HG02981 (cell line): ENCODE measurements at regions not wholly inside any gene's neighbourhood (a gene's known extent, or its start where the extent isn't known, plus 50 kb on each side); places are given as distances from the start of the nearest gene placed in this dataset.
"Not testable (repeated sequence)": the region's sequence is repeated elsewhere in the genome, so short reads cannot be mapped to it uniquely, and the experiment has no call there.

Experiments used
- ATAC-seq: cut with Tn5 transposase; IDR thresholded peaks from one replicate; pipeline ENCODE4 v1.9.1; 2021; ENCODE audit warnings: mild to moderate bottlenecking, moderate library complexity; ENCODE audit not compliant: unreplicated experiment

DNA sequence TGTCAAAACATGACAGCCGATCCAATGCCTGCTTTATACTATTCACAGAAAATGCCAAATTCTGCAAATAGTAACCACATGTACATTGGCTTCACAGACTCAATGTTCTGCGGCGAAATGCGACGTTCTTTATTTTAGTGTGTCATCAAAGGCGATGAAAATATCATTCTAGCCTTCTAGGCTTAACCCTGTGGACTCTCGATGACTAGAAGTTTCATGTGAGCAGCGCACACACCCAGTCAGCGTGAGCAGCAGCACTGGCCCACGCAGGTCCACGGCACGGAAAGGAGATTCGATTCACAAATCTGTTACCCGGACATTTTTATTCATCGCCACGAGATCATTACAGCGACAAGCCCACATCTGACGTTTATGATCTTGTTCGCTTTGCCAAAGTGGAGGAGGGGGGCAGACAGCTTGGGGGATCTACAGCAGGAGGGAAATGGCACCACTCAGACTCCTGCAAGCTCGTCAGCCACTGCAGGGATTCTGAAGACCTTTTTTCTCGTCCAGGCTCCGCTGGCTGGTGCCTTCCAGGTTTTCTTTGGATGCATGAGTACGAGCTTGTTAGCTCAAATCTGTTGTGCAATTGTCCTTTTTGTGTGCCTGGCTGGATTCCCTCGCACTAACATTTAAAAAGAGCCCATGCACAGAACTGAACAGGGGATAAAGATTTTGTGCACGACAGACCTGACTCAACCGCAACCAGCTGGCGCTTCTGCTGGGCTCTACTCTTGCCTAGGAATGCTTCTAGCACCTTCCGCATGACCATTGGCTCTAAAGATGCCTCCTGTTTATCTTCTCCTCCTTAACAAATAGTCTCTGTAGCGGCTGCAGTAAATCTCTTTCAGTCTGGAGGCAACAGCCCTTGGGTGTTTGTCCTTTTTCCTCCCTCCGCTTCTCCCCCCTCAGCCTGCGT is 938.4 kb downstream of the MCTP2 start:
- ATAC-seq: no peak

DNA sequence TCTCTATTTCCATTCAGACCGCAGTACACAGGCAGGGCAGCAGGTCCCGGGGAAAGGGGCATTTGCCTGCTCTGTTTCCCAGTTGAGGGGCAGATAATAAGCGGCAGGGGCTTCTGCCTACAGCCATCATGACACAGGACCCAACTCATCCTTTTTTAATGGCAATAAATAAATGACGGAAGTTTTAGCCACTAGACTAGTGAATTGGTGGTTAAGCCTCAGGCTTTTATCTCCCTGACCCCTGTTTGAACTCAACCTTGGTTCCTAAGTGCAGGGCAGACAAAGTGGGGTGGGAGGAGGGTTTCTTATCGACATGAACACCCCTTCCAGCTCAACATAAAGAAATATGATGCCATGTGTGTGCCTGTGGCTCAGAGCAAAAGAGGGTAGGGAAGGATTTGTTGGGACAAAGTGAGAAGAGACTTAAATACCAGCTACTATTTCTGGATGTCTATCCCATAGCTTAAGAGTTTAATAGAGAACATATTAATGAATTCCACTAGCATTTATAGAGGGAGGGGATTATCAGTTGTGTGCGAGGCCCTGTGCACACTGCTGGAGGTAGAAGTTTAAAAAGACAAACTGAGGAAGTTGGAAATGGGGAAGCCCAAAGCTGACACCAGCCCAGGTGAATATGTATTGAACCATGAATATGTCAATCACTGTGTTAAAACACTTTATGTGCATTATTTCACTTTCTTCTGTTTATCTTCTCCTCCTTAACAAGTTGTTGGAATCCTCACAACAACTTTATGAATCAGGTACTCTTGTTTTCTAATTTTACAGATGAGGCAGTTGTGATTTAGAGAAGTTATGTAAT is 939.4 kb downstream of the MCTP2 start:
- ATAC-seq: no peak

DNA sequence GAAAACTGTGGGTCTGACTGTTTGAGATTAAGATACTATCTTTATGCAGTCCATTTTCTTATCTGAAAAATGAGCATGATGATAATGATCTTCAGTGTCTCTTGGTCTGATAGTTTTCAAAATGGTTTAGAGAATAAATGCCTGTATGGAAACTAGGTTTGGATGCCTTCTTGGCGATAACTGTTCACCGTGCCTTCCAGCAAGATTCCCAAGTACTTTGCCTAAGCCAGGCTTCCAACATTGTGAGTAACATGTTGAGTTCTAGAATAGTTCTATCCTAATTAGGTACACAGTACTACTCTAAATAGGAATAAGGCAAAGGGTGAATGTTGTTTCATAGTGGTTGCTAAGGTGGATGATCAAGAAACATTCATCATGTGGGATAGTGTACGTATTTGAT is 940.2 kb downstream of the MCTP2 start:
- ATAC-seq: no peak

DNA sequence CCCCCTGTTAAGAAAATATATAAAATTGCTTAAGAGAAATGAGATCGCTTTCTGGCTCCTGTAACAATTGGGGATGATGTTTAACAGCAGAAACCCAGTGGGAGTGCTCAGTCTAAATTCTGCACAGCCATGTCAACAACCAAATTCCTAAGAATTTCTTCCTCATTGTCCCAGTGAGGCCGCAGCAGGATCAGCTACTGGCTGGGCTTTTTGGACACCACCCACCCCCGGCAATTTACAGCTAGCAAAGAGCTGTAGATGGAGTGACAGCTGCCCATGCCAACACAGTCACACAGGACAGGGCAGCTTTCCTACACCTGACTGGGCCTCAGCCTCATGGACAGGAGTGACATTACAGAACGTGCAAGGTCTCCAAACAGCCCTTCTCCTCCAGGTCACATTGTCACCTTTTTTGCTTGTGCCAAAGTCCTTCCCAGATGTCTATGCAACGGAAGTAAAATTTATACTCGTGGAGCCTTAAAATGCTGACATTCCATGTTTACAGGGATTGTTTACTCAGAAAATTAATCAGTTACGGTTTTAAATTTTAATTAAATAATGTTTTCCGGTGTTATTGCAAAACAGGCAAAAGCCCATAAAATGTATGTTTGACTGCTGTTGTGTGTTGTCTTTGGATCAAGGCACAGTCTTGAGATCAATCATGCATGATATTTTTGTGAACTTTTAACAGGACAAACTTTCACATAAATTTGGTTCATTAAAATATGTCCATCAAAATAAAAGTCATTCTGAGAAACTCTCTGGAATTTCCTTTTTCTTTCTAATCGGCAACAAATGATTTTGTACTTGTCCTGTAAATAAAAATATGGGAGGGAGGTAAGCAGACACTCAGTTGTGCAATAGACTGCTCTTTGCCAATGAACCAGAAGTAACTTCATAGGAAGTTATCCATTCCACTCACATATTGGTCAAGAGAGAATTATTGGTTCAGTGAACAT is 943.2 kb downstream of the MCTP2 start:
- no peak for ATAC-seq

DNA sequence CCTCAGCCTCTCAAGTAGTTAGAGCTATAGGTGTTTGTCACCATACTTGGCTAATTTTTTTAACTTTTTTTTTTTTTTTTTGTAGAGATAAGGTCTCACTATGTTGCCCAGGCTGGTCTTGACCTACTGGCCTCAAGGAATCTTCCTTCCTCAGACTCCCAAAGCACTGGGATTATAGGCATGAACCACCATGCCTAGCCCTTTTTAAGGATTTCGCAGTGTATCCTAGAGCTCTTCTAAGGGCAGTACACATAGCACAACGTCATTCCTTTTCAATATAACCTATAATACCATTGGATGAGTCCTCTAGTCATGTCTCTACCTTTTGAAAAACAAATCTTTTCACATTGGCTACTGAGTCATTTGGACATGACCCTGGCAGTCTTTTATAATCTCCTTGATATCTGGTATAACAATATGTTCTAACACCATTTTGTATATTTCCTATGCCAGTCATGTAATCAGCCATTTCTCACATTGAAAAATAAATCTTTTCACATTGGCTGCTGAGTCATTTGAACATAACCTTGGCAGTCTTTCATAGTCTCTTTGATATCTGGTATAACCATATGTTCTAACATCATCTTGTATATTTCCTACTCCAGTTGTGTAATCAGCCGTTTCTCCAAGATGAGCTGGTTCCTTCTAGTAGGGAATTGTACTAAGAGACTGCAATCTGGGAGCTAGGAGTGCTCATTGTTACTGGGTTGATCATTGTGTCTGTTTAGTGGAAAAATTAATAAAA is 944.7 kb downstream of the MCTP2 start:
- ATAC-seq: no peak

DNA sequence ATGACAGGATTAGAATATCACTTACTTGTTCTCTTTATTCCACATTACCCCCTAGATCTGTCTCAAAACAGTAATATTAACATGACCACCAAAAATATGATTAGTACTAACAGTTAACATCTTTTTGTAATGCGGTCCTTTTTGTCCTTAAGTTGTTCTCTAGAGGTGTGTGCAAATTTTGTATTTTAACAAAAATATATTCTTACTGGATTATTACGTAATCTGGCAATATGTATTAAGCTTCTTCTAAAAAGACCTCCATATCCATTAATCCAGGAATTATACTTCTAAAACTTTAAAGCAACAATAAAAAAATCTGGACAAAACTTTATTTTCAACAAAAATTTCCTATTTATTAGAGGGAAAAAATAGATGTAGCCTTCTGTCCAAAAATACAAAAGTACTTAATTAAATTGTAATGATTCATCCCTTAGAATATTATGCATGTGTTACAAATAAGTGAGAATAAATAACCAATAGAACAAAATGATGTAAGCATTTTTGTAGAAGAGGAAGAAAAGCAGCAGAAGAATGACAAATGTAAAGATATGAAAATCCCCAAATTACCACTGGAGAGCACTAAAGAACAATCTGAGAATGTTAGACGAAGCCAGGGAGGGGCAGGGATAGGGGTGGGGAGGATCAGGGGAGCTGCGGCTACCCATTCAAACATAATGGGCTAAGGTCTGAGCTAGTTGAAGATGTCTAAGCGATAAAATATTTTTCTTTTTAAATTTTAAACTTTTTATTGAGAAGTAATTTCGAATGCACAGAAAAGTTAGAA is 945.6 kb downstream of the MCTP2 start:
- no peak for ATAC-seq

DNA sequence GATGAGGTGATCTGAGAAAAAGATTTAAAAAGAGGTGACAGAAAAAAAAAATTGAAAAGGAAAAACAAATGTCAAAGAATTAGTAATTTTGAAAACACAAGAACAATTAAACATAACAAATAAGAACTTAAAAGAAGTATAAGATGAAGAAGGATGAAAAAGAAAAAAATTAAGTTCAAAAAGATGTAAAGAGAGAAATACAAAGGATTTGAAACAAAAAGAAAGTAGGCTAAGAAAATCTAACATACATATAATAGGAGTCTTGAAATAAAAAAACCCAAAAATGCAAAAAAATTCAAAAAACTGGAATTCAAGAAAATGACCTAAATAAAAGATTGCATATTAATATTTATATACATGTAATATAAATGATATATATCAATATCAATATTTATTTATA is 949.2 kb downstream of the MCTP2 start:
- no peak for ATAC-seq

DNA sequence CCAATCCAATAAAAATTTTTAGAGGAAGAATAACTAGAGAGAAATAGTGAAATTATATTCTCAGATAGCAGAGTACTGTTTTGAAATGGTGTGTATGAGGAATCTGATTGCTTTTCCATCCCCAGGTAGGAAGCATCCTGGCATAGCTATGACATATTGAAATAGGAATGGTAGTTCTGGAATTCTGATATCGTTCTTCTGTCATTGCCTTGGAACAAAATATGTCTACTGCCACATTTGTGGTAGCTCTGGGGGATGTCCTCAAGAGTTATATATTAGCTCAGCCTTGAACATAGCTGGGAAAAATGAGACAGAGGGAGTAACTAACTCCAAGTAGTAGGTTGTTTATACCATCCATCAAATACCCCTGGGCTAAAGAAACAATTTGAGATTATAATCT is 950.7 kb downstream of the MCTP2 start:
- no peak for ATAC-seq

DNA sequence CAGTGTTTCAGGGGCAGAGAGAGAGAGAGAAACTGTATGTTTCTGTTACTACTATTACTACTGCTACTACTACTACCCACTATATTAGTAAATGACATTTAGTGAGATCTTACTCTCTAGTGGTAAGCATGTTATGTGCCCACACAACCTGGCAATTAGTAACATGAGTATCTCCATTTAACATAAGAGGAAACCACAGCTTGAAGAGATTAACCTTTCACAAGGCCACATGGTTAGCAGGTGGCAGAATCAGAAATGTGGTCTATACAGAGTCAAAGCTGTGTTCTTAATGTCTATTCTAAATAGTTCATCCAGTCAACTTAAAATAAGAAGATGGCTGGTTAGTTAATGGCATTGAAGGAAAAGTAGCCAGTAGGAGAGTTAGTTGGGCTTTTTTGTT is 961.6 kb downstream of the MCTP2 start:
- ATAC-seq: no peak

DNA sequence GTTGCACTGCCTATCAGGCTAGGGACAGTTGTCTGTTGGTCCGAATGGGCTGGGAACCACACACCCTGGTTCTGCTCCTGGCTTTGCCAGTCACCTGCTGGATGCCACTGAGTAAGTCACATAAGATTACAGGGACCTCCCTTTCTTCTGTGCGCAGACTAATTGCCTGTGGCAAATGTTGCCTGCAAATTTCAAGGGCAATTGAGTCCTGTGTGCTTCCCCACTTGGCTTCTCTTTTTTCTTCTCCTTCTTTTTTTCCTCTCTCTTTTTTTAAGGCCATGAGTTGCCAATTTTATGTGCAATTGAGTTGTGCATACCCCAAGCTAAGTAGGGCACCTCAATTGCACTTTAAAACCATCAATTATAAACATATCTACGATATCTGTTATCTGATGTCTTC is 963.4 kb downstream of the MCTP2 start:
- no peak for ATAC-seq

DNA sequence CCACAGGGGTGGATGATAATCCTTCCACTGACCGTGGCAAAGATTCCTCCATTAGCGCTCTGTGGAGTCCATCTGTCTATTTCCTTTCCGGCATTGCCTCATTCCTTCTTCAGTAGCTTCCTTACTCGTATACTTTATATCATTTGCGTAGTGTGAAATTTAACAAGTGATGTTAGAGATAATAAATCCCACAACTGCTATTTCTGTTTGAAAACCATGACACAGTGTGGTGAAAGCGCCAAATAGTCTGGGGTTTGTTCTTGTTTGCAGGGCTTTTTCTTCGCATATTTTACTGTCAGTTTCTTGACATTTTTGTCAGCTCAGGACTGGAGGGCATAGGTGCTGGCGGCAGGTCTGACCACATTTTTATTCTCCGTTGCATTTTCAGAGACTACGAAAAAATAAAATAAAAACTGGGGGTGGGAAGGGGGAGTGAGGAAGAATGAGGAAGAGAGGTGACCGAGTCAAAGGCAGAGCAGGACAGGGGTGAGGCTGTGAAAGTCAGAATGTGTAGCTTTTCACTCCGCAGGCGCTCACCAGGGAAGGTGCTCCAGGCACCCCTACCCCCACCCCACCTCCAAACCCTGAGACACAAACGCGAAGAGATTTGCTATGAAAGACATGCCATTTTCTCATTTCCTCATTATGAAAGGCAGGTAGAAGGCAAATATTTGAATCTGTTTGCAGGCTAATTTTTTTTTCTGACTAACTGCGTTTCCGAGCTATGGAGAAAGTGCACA is 965.0 kb downstream of the MCTP2 start:
- no peak for ATAC-seq

DNA sequence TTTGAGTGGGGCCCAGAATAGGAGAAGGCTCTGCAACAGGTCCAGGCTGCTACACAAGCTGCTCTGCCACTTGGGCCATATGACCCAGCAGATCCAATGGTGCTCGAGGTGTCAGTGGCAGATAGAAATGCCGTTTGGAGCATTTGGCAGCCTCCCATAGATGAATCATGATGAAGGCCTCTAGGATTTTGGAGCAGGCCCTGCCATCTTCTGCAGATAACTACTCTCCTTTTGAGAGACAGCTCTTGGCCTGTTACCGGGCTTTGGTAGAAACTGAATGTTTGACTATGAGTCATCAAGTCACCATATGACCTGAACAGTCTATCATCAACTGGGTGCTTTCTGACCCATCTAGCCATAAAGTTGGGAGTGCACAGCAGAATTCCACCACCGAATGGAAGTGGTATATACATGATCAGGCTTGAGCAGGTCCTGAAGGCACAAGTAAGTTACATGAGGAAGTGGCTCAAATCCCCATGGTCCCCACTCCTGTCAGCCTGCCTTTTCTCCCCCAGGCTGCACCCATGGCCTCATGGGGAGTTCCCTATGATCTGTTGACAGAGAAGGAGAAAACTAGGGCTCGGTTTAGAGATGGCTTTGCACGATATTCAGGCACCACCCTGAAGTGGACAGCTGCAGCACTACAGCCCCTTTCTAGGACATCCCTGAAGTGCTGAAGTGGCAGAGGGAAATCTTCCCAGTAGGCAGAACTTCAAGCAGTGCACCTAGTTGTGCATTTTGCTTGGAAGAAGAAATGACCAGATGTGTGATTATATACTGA is 971.4 kb downstream of the MCTP2 start:
- ATAC-seq: no peak

DNA sequence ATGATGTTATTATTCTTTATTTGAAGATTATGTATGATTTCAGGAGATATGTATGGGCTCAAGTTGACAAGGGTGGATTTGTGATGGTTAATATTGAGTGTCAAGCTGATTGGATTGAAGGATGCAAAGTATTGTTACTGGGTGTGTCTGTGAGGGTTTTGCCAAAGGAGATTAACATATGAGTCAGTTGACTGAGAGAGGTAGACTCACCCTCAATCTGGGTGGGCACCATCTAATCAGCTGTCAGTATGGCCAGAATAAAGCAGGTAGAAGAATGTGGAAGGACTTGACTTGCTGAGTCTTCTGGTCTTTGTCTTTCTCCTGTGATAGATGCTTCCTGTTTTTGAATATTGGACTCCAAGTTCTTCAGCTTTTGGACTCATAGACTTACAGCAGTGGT is 973.7 kb downstream of the MCTP2 start:
- ATAC-seq: no peak

DNA sequence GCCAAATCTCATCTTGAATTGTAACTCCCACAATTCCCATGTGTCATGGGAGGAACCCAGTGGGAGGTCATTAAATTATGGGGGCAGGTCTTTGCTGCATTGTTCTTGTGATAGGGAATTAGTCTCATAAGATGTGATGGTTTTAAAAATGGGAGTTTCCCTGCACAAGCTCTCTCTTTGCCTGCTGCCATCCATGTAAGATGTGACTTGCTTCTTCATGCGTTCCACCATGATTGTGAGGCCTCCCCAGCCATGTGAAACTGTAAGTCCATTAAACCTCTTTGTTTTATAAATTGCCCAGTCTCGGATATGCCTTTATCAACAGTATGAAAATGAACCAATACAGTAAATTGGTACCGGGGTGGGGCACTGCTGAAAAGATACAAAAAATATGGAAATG is 974.5 kb downstream of the MCTP2 start:
- ATAC-seq: not testable (repeated sequence)

DNA sequence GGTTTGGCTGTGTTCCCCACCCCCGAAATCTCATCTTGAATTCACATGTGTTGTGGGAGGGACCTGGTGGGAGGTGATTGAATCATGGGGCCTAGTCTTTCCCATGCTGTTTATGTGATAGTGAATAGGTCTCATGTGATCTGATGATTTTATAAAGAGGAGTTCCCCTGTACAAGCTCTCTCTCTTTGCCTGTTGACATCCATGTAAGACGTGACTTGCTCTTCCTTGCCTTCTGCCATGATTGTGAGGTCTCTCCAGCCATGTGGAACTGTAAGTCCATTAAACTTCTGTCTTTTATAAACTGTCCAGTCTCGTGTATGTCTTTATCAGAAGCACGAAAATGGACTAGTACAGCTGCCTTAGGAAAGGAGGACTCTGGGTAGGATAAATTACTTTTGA is 976.7 kb downstream of the MCTP2 start:
- ATAC-seq: no peak

DNA sequence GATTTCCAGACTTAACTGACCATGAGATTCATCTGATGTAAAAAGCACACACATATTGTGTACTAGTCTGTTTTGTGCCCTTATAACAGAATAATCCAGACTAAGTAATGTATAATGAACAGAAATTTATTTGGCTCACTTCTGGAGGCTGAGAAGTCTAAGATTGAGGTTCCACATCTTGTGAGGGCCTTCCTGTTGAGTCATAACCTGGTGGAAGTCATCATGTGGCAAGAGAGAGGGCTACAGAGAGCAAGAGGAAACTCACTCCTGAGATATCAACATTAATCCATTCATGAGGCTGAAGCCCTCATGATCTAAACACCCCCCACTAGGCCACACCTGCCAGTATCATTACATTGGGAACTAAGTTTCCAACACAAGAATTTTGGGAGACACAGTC is 977.6 kb downstream of the MCTP2 start:
- ATAC-seq: no peak

DNA sequence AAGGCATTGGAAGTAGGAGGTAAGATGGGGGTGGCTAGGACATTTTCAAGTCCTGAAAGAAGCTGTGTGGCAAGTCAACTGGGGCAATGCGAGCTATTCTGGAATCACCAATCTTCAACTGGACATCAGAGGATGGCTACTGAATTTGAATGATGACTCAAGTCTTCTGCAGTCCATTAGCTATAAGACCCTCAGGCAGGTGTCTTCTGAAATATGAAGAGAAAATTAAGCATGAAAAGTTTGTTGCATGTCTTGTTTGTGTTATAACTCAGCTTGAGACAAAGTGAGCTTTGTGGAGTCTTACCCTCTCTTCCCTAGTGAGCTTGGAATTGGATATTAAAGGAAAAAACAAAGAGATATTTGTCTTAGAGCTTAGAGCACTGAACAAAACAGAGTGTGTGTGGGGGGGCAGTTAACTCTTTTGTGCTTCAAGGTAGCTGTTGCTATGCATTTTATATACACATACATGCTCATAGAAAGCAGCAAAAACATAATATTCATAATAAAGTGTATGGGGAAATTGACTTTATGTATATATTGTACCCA is 979.1 kb downstream of the MCTP2 start:
- no peak for ATAC-seq

DNA sequence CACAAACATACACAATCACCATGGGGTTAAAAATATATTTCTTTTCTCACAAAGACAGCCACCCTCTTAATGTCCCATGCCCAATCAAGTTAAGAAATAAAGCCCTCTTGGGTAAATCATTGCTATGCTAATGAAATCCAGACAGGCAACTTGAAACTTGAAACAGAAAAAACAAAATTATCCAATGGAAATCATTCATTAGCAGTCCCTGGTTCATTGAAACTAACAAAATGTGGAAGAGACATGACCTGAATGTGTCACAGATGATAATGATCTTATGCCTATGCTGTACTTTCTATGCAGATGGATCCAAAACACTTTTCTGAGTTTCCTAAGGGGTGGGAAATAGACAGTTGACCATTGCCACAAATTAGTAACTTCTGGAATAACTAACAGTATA is 983.7 kb downstream of the MCTP2 start:
- no peak for ATAC-seq
